ENCODE measurements at regions not wholly inside any gene's neighbourhood (a gene's known extent, or its start where the extent isn't known, plus 50 kb on each side); places are given as distances from the start of the nearest gene placed in this dataset.

- TF ChIP-seq, protein P1, sequence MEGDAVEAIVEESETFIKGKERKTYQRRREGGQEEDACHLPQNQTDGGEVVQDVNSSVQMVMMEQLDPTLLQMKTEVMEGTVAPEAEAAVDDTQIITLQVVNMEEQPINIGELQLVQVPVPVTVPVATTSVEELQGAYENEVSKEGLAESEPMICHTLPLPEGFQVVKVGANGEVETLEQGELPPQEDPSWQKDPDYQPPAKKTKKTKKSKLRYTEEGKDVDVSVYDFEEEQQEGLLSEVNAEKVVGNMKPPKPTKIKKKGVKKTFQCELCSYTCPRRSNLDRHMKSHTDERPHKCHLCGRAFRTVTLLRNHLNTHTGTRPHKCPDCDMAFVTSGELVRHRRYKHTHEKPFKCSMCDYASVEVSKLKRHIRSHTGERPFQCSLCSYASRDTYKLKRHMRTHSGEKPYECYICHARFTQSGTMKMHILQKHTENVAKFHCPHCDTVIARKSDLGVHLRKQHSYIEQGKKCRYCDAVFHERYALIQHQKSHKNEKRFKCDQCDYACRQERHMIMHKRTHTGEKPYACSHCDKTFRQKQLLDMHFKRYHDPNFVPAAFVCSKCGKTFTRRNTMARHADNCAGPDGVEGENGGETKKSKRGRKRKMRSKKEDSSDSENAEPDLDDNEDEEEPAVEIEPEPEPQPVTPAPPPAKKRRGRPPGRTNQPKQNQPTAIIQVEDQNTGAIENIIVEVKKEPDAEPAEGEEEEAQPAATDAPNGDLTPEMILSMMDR (IDR thresholded peaks at IDR 0.05; ENCODE audit: insufficient read depth, low read depth, low read length) = no peak
- TF ChIP-seq EZH2 (IDR thresholded peaks at IDR 0.05; ENCODE audit: insufficient read depth, low read length) = no peak
Measured at GRCh38 chr5:60076746-60077145, 183.2 kb upstream of the PDE4D start.
